Endodermal cell (in vitro differentiated cells): ENCODE measurements at regions not wholly inside any gene's neighbourhood (a gene's known extent, or its start where the extent isn't known, plus 50 kb on each side); places are given as distances from the start of the nearest gene placed in this dataset.

ENCODE experiments used
- DNase-seq: peaks from one replicate; pipeline ENCODE4 v3.0.0-alpha.2; 2017
- H3K27ac ChIP-seq: 2 replicates; pipeline ENCODE4 v1.5.1; 2013; ENCODE audit warnings: mild to moderate bottlenecking, low read depth, low read length, moderate library complexity
- H3K27me3 ChIP-seq: 2 replicates; pipeline ENCODE4 v1.6.1; 2013; ENCODE audit warnings: mild to moderate bottlenecking, low read length, moderate library complexity; ENCODE audit not compliant: insufficient read depth, control insufficient read depth, poor library complexity, severe bottlenecking
- H3K36me3 ChIP-seq: 2 replicates; pipeline ENCODE4 v1.7.0; 2013; ENCODE audit warnings: mild to moderate bottlenecking, low read length, moderate library complexity; ENCODE audit not compliant: control insufficient read depth, insufficient read depth
- H3K4me1 ChIP-seq: one replicate; pipeline ENCODE4 v1.7.0; 2013; ENCODE audit warnings: low read length; ENCODE audit not compliant: control insufficient read depth, insufficient read depth
- H3K4me3 ChIP-seq: 2 replicates; pipeline ENCODE4 v1.5.1; 2013; ENCODE audit warnings: mild to moderate bottlenecking, low read length, moderate library complexity
- H3K9ac ChIP-seq: 2 replicates; pipeline ENCODE4 v1.6.1; 2013; ENCODE audit warnings: mild to moderate bottlenecking, low read length, moderate library complexity; ENCODE audit not compliant: poor library complexity, severe bottlenecking; ENCODE audit errors: extremely low read depth
- H3K9me3 ChIP-seq: 2 replicates; pipeline ENCODE4 v1.6.1; 2013; ENCODE audit warnings: mild to moderate bottlenecking, low read length, moderate library complexity; ENCODE audit not compliant: control insufficient read depth
- H3K27ac Mint-ChIP-seq: 2 replicates; pipeline ENCODE4 v1.8.0; 2020; ENCODE audit warnings: mixed read lengths
- H3K27me3 Mint-ChIP-seq: 2 replicates; pipeline ENCODE4 v1.8.0; 2021; ENCODE audit warnings: mild to moderate bottlenecking, mixed read lengths; ENCODE audit not compliant: insufficient read depth
- H3K36me3 Mint-ChIP-seq: 2 replicates; pipeline ENCODE4 v1.8.0; 2020; ENCODE audit warnings: low read depth, mixed read lengths
- H3K4me1 Mint-ChIP-seq: 2 replicates; pipeline ENCODE4 v1.8.0; 2020; ENCODE audit warnings: mixed read lengths
- H3K4me3 Mint-ChIP-seq: 2 replicates; pipeline ENCODE4 v1.8.0; 2020; ENCODE audit warnings: mild to moderate bottlenecking, moderate library complexity, mixed read lengths
- H3K9me3 Mint-ChIP-seq: 2 replicates; pipeline ENCODE4 v1.8.0; 2020; ENCODE audit warnings: mild to moderate bottlenecking, mixed read lengths
- WGBS, 2 experiments: methylation state at CpG; one replicate each; pipeline versions ENCODE4 v1.1.5 to v1.1.7; 2013; ENCODE audit warnings: missing lambda C conversion rate in 2 of 2, mixed read lengths in 1 of 2; ENCODE audit not compliant: insufficient coverage in 1 of 2, insufficient read length in 1 of 2; 5-methylcytosine and 5-hydroxymethylcytosine counted together
- TF ChIP-seq, protein P1 (sequence below): fragments of 200-600 bp; sonication (generic); conservative IDR thresholded peaks from 2 replicates; pipeline ENCODE4 v1.5.0; 2021; ENCODE audit warnings: antibody characterized with exemption, mild to moderate bottlenecking

DNA sequence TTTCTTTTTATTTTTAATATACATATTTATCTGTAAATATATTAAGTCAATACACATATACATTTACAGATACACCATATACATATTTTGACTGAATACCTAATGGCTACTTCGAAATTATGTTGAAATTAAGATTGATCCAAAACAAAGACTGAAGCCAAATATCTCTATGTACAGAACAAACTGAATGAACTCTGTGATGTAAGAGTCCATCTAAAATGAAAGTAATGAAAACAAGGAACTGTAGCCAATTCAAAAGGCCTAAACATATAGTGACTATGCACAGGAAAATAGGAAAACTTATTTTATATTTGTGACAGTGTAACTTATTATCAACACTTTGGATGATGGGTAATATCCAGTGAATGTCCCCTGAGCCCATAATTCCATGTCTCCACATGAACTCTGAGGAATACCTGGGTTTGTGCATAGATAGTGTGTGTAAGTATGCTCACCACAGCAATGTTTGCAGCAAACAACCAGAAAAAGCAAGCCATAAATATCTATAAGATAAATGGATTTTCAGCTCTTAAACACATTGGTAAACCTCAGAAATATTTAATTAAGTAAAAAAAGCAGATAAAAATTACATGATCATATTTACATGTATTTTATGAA lies 517.2 kb upstream of the CDH6 start:
- DNase-seq, result no peak
- Histone ChIP-seq H3K4me1 (no peaks in the 10 kb centered on the region), H3K27ac (no peak overlapping the region), H3K36me3 (no peaks in the 10 kb centered on the region), H3K27me3 (no peaks in the 10 kb centered on the region), H3K9me3 (peaks cover 21% of the 10 kb centered on the region), H3K4me3 (no peak overlapping the region), H3K9ac (no peak overlapping the region)
- Mint-ChIP-seq H3K27me3 (no peaks in the 10 kb centered on the region), H3K4me1 (no peaks in the 10 kb centered on the region), H3K36me3 (no peaks in the 10 kb centered on the region), H3K4me3 (no peak overlapping the region), H3K27ac (no peak overlapping the region), H3K9me3 (peaks cover 26% of the 10 kb centered on the region)
- TF ChIP-seq, protein P1, sequence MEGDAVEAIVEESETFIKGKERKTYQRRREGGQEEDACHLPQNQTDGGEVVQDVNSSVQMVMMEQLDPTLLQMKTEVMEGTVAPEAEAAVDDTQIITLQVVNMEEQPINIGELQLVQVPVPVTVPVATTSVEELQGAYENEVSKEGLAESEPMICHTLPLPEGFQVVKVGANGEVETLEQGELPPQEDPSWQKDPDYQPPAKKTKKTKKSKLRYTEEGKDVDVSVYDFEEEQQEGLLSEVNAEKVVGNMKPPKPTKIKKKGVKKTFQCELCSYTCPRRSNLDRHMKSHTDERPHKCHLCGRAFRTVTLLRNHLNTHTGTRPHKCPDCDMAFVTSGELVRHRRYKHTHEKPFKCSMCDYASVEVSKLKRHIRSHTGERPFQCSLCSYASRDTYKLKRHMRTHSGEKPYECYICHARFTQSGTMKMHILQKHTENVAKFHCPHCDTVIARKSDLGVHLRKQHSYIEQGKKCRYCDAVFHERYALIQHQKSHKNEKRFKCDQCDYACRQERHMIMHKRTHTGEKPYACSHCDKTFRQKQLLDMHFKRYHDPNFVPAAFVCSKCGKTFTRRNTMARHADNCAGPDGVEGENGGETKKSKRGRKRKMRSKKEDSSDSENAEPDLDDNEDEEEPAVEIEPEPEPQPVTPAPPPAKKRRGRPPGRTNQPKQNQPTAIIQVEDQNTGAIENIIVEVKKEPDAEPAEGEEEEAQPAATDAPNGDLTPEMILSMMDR, result no peak
- 80% methylated on average over 1 of the region's 1 CpG; no CpG with 5 or more reads in 1 of the 2 experiments for WGBS, 2 experiments

DNA sequence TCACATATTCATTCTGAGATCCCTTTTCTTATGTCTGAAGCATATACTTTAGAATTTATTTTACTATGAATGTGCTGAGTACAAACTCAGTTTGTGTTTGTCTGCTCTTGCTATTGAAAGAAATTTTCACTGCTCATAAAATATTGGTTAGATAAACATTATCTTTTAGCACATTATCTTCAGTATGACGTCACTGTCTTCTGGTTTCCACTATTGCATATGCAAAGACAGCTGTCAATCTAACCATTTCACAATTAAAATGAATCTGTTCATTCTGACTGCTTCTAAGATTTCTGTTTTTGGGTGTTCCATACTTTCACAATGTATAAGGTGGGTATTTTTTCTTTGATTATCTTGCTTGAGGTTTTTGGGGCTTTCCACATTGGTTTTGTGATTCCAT lies 526.2 kb upstream of the CDH6 start:
- TF ChIP-seq, protein P1, result no peak
- Histone ChIP-seq H3K27me3 (no peaks in the 10 kb centered on the region), H3K9me3 (no peaks in the 10 kb centered on the region), H3K27ac (no peak overlapping the region), H3K4me1 (no peaks in the 10 kb centered on the region), H3K9ac (no peak overlapping the region), H3K4me3 (no peak overlapping the region), H3K36me3 (no peaks in the 10 kb centered on the region)
- Mint-ChIP-seq H3K27me3 (no peaks in the 10 kb centered on the region), H3K4me1 (peaks cover 10% of the 10 kb centered on the region), H3K4me3 (no peak overlapping the region), H3K36me3 (no peaks in the 10 kb centered on the region), H3K9me3 (no peaks in the 10 kb centered on the region), H3K27ac (no peak overlapping the region)
- WGBS, 2 experiments, result 88% methylated on average over 1 of the region's 1 CpG; no CpG with 5 or more reads in 1 of the 2 experiments
- no peak for DNase-seq

DNA sequence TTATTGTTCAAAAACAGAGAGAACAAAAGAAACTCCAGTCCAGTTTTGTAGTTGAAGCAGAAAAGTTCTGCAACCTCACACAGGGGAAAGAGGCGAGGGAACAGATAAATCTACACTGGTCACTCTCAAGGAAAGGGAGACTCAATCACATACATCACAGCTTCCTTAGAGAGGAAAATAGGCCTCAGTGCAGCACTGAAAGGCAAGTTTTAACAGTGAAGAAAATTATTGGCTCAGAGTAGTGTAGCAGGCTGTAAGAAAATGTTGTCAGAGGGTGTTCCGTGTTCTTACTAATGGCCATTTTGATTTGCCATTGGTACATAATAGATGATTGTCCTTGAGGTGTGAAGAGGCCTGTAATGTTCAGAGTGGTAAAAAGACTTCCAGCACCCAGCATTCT lies 530.0 kb upstream of the CDH6 start:
- TF ChIP-seq, protein P1, result no peak
- Histone ChIP-seq H3K4me1 (no peaks in the 10 kb centered on the region), H3K9ac (no peak overlapping the region), H3K4me3 (no peak overlapping the region), H3K27ac (no peak overlapping the region), H3K27me3 (no peaks in the 10 kb centered on the region), H3K9me3 (no peaks in the 10 kb centered on the region), H3K36me3 (no peaks in the 10 kb centered on the region)
- Mint-ChIP-seq H3K4me1 (peaks cover 10% of the 10 kb centered on the region), H3K27me3 (no peaks in the 10 kb centered on the region), H3K9me3 (no peaks in the 10 kb centered on the region), H3K36me3 (no peaks in the 10 kb centered on the region), H3K4me3 (no peak overlapping the region), H3K27ac (no peak overlapping the region)
- WGBS, 2 experiments, result 92 to 100% methylated on average over 1 to 2 of the region's 2 CpGs
- no peak for DNase-seq
